GM06990 (cell line): ENCODE measurements at regions not wholly inside any gene's neighbourhood (a gene's known extent, or its start where the extent isn't known, plus 50 kb on each side); places are given as distances from the start of the nearest gene placed in this dataset.

Source experiments
- DNase-seq: peaks from one replicate; pipeline ENCODE4 v3.0.0-alpha.2; 2011; ENCODE audit not compliant: insufficient read length; ENCODE audit errors: extremely low read depth
- H3K27me3 ChIP-seq: replicated peaks from 2 replicates; pipeline ENCODE4 v1.6.0; 2011; ENCODE audit warnings: low read length; ENCODE audit not compliant: control insufficient read depth, insufficient read depth
- H3K36me3 ChIP-seq: 2 replicates; pipeline ENCODE4 v1.5.1; 2011; ENCODE audit warnings: low read length; ENCODE audit not compliant: control insufficient read depth, insufficient read depth
- H3K4me3 ChIP-seq: replicated peaks from 2 replicates; pipeline ENCODE4 v1.5.1; 2011; ENCODE audit warnings: low read depth, mild to moderate bottlenecking, control low read depth, low read length
- CTCF ChIP-seq: IDR thresholded peaks from 2 replicates; pipeline ENCODE4 v1.5.1; 2011; ENCODE audit warnings: low read length, control low read depth, mild to moderate bottlenecking, inconsistent platforms; ENCODE audit not compliant: insufficient read depth, poor library complexity, severe bottlenecking

GRCh38 chr6:73888050-73888449, 192.0 kb downstream of the CD109 start:
- TF ChIP-seq CTCF = no peak
- no peak for DNase-seq
- no peaks in the 10 kb centered on the region for H3K36me3 ChIP-seq
- H3K27me3 ChIP-seq = no peaks in the 10 kb centered on the region
- H3K4me3 ChIP-seq = no peak overlapping the region

DNA sequence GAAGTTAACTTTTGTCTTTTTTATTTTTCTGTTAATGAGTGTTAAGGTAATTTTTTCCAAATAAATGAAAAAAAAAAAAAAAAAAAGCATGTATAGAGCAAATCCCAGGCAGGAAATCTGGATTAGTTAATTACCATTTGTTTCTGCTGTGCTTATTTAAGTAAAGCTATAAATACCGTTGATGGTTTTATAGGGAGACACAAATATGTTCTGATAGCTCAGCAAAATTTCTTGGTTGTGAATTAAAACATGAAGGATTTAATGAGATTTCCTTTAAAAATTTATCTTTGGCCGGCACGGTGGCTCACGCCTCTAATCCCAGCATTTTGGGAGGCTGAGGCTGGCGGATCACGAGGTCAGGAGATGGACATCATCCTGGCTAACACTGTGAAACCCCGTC, 189.4 kb downstream of the CD109 start:
- H3K36me3 ChIP-seq = no peaks in the 10 kb centered on the region
- no peaks in the 10 kb centered on the region for H3K27me3 ChIP-seq
- no peak overlapping the region for H3K4me3 ChIP-seq
- no peak for DNase-seq
- no peak for TF ChIP-seq CTCF

GRCh38 chr6:73884540-73884939, 188.5 kb downstream of the CD109 start:
- no peak for TF ChIP-seq CTCF
- Histone ChIP-seq H3K36me3 (no peaks in the 10 kb centered on the region), H3K4me3 (no peak overlapping the region), H3K27me3 (no peaks in the 10 kb centered on the region)
- no peak for DNase-seq

DNA sequence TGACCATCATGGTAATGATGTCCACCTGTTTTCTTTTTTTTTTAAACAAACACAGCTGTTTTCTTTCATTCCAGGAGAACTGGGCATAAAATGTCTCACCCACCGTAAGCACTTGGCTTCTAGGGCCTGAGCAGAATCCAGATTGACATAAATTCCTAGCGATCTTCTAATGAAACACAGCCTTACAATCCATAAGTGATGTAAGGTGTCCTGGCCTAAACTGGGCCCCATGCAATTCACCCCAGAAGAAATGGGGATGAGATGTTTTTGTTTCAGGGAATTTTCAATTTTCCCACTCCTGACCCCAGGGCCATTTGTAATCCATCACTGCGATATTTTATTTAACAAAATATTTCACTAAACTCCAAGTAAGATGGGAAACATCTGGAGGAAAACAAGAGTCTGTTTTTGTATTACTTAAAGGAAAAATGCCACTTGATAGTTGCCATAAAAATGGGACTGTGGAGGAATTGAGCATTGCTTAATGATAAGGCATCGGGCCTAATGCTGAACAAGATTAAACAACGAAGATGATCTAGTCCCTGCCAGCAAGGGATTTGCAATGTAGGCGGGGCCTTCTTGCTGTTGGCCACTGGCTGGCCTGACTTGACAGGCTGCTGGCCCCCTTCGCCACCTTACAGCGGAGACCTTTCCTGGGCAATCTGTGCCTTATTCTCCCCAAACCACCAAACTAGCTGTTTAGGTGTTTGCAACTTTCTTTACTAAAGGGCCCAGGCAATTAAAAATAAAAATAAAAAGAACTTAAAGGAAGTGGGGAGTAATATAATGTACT, 183.7 kb downstream of the CD109 start:
- Histone ChIP-seq H3K27me3 (no peaks in the 10 kb centered on the region), H3K4me3 (no peak overlapping the region), H3K36me3 (no peaks in the 10 kb centered on the region)
- DNase-seq = no peak
- TF ChIP-seq CTCF = no peak

- H3K27me3 ChIP-seq = no peaks in the 10 kb centered on the region
- DNase-seq = no peak
- no peak overlapping the region for H3K4me3 ChIP-seq
- no peak for TF ChIP-seq CTCF
- no peaks in the 10 kb centered on the region for H3K36me3 ChIP-seq
Measured at GRCh38 chr6:73878403-73878802, 182.4 kb downstream of the CD109 start.
